Body of pancreas (tissue), 4 donors: ENCODE measurements at regions not wholly inside any gene's neighbourhood (a gene's known extent, or its start where the extent isn't known, plus 50 kb on each side); places are given as distances from the start of the nearest gene placed in this dataset.

Source experiments
- POLR2A ChIP-seq, 3 donors: fragments of 450-650 bp; IDR thresholded peaks; one replicate each; pipeline ENCODE4 v1.6.1; 2016; ENCODE audit warnings: antibody characterized with exemption in 3 of 3, mild to moderate bottlenecking in 2 of 3
- TF ChIP-seq, protein P1 (sequence below), 7 experiments: fragments of 450-650 bp in 4 of 7; fragments of 200-600 bp in 3 of 7; sonication (generic) in 3 of 7; IDR thresholded peaks; one replicate each; pipeline ENCODE4 v1.5.1; 2016 to 2019; ENCODE audit warnings: antibody characterized with exemption in 7 of 7

DNA sequence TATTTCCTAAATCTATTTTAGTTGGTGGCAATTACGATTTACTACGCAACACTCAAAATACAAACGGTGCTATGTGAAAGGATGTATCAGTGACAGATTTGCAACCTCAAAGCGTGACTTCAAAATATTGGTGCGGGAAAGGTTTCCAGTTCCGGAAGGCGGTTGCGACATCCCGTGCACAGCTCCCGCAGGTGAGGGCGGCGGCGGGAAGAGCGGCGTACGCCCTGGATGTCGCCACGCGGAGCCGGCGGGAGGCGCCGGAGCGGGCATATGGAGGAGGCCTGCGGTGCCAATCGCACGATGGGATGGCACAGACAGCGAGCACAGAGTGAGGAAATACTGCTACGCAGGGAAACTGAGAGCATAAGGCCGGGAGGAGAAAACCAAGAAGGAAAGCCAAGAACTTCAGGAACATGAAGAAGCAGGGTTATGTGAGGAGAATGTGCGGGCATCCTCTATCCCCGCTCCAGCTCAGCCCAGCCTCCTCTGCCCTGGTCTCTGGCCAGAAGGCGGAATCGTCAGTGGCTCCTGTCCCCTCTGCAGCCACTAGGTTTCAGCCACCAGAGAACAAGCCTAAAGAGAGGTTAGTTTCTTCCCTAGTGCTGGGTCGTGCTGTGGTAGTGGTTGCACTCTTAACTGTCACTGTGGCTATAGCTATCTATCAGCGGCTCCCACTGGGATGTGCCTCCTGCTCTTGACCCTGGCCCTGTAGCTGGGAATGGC, 378.1 kb upstream of the TLE4 start:
- TF ChIP-seq, protein P1, sequence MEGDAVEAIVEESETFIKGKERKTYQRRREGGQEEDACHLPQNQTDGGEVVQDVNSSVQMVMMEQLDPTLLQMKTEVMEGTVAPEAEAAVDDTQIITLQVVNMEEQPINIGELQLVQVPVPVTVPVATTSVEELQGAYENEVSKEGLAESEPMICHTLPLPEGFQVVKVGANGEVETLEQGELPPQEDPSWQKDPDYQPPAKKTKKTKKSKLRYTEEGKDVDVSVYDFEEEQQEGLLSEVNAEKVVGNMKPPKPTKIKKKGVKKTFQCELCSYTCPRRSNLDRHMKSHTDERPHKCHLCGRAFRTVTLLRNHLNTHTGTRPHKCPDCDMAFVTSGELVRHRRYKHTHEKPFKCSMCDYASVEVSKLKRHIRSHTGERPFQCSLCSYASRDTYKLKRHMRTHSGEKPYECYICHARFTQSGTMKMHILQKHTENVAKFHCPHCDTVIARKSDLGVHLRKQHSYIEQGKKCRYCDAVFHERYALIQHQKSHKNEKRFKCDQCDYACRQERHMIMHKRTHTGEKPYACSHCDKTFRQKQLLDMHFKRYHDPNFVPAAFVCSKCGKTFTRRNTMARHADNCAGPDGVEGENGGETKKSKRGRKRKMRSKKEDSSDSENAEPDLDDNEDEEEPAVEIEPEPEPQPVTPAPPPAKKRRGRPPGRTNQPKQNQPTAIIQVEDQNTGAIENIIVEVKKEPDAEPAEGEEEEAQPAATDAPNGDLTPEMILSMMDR (IDR thresholded peaks at IDR 0.05): no peak
- no peak for TF ChIP-seq POLR2A (IDR thresholded peaks at IDR 0.05)
